ENCODE measurements at regions not wholly inside any gene's neighbourhood (a gene's known extent, or its start where the extent isn't known, plus 50 kb on each side); places are given as distances from the start of the nearest gene placed in this dataset.
"Not testable (repeated sequence)": the region's sequence is repeated elsewhere in the genome, so short reads cannot be mapped to it uniquely, and the experiment has no call there.

DNA sequence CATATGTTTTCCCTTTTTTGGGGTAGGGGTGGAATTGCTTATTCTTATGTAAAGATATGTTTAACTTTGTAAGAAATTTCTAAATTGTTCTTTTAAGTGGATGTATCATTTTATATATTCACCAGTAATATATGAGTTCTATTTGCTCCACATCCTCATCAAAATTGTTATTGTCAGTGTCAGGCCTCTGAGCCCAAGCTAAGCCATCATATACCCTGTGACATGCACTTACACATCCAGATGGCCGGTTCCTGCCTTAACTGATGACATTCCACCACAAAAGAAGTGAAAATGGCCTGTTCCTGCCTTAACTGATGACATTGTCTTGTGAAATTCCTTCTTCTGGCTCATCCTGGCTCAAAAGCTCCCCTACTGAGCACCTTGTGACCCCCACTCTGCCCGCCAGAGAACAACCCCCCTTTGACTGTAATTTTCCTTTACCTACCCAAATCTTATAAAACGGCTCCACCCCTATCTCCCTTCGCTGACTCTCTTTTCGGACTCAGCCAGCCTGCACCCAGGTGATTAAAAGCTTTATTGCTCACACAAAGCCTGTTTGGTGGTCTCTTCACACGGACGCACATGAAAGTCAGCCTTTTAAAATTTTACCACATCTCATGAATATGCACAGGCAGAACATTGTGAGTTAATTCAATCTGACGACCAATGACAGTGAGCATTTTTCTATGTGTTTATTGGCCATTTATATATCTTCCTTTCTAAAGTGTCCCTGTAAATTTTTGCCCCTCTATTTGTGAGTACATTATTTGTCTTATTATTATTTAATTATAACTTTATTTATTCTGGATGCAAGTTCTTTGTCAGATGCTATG is 176.8 kb downstream of the CDC14C start:
- not testable (repeated sequence) for DNase-seq

- DNase-seq, result no peak
Measured at GRCh38 chr7:49102411-49102810, 178.1 kb downstream of the CDC14C start.

DNA sequence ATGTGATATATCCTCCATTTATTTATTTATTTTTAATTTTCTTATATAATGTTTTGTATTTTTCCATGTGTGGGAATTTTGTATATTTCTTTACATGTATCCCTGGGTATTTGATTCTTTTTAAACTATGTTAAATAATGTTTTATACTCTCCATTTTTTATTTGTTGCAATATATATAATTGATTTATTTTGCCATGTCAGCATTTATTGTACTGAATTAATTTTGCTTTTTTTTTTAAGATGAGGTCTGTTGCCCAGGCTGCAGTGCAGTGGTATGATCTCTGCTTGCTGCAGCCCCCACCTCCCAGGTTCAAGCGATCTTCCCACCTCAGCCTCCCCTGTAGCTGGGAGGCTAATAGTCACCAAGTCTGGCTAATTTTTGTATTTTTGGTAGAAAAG is 187.4 kb downstream of the CDC14C start:
- no peak for DNase-seq

DNA sequence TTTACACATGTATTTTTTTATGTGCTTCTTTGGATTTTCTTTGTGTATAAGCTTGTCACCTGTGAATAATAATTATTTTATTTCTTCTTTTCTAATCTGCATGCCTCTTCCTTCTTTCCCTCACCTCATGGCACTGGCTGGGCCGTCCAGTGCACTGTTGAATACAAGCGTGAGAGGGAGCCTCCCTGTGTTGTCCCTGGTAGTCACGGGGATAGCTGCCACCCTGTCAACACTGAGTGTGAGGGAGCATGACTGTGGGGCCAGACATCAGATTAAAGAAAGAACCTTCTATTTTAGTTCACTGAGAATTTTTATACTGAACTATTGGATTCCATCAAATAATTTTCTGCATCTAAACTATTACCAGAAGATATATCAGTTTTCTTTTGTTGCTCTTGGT is 187.9 kb downstream of the CDC14C start:
- DNase-seq, result no peak

- DNase-seq, result no peak
Measured at GRCh38 chr7:49112647-49113046, 188.3 kb downstream of the CDC14C start.

GRCh38 chr7:49119706-49120105 is 195.4 kb downstream of the CDC14C start:
- no peak for DNase-seq

DNA sequence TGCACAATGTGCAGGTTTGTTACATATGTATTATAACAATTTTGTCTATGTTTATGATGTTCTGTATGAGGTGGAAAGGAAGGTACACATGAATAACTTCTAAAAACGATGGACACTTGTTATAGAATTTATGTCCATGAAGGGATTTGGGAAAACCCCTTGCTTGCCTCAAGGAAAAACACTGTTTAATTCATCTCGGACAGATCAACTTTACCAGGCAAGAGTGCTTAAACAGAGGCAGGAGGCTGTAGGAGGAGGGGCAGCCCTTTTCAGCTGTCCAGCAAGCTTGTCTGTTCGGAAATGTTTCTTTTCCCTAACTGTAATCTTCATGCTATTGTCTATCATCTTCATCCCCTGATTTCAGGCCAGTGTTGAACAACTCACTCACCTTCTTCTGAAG is 200.9 kb downstream of the CDC14C start:
- DNase-seq, result no peak

GRCh38 chr7:49127359-49127913 is 203.1 kb downstream of the CDC14C start:
- DNase-seq, result no peak

- no peak for DNase-seq
Measured at GRCh38 chr7:49137978-49138377, 213.6 kb downstream of the CDC14C start.

DNA sequence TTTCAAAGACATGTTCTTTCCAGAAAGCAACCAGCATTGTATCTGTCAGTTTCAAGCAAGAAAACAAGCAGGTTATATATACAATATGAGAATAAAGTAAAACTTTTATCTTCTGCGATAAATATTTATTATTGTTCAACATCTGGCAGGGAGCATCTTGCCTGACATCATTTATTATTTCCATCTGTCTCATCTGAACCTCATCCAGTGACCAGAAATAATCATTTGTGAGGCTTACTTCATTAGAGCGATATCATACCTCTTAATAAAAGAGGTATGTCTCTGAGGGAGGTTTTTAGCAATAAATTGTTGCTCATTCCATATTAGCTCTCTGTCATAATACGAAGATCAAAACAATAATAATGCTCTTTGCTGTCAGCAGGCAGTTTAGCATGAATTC is 226.1 kb downstream of the CDC14C start:
- DNase-seq, result no peak

DNA sequence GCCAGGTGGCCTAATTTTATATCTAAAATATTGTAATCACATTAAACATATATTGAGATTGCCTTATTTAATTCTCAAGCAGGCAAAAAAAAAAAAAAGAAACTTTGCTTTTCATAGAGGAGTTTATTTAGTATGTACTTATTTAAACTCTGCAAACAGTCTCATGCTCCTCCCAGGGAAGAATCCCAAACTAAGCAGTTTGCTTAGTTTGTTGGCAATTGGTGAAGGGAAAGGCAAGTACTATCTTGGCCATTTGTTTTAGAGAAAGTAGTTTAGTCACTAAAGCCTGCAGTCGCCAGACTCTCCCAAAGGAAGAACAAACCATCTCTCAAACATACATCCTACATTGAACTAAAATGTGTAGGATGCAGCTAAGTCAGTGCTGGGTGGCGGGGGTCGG is 226.8 kb downstream of the CDC14C start:
- no peak for DNase-seq

DNA sequence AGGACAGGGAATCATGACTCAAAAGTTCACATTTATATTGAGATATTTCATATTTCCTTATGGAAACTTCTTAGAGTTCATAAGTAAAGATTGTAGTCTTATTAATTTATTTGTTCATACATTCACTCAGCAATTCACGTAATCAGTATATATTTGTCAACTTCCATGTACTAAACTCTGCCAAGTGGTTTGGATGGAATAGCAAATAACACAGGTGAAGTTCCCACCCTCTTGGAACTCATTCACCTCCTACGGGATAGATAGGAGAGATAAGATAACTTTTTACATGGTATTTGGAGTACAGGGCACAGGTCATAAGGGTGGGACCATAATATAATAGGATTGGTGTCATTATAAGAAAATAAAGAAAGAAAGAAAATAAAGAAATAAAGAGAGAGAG is 234.0 kb downstream of the CDC14C start:
- DNase-seq, result no peak

DNA sequence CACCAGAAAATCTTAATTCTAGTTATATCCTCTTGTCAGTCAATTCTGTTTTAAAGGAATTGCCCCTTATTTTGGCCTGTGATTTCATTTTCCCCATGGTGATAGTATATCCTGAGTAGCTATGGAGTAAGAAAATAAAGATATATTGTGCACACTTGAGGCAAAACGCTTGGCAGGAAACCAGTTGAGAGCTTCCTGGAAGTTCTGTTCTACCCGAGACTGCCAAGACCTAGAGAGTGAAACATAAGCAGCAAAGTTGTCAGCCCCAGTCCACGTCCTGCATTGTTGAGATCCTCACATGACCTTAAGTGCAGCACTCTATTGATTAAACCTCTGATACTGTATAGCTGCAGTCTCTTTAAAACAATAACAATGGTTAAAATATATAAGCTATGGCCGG is 235.2 kb downstream of the CDC14C start:
- DNase-seq, result no peak

- no peak for DNase-seq
Measured at GRCh38 chr7:49166441-49166840, 242.1 kb downstream of the CDC14C start.

DNA sequence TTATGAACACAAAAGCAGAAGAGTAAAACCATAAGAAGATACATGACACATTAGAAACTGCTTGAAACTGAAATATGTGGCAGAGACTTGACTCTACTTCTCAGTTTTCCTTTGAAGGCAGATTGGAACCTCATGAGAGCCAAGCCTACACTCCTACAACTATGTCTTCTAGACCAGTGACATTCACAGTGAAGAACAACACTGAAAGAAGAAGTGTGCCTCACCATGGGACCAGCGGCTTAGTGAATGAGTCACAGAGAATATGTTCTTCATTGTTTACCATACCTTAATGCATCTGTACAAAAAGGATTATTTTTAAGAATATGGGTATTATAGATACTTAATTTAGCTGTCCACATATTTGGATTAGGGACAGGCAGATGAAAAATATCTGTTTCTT is 248.3 kb downstream of the CDC14C start:
- DNase-seq, result no peak

DNA sequence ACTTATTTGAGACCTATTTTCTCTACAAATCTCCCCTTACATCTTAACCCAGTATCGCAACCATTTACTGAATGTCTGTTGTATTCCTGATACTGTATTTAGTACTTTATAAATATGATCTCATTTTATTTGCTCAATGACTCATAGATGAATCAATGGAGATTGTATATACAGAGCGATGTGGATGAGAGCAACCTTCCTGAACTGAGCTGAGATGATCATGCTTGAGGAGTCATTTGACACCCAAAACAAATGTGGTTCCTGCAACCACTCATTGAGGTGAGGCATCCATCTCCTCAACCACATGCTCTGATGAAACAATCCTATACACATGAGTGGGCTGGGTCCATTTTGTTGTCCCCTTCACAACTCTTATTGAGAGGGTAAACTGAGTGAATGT is 250.0 kb downstream of the CDC14C start:
- no peak for DNase-seq

DNA sequence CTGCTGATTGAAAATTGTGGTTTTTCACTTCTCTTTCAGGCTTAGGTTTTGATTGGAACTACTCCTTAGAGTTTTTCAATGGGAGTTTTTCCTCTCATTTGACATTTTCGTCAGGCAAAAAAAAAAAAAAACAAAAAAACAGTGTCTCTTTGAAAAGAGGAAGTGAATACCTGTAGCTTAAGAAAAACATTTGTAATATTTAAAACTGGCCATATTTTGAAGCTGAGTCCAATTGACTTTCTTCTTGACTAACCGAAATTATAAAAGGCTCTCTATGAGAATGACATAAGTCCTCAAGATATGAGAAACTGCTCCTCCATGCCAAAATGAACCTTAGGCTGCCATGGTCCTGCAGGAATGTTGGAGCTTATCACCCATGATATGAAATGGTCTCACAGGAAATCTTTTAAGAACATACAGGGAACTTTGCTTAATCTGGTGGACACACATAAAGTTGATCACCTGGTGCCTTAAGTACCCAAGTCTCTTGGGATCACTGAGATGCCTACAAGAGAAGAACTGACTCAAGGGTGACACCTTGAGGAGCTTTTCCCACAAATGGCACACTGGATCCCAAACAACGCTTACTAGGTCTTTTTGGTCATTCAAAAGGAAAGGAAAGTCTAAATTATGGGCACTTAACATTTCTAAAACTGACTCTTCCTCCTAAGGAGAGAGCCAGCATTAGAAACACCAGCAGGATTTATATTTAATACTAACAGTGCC is 263.4 kb downstream of the CDC14C start:
- DNase-seq, result no peak

DNA sequence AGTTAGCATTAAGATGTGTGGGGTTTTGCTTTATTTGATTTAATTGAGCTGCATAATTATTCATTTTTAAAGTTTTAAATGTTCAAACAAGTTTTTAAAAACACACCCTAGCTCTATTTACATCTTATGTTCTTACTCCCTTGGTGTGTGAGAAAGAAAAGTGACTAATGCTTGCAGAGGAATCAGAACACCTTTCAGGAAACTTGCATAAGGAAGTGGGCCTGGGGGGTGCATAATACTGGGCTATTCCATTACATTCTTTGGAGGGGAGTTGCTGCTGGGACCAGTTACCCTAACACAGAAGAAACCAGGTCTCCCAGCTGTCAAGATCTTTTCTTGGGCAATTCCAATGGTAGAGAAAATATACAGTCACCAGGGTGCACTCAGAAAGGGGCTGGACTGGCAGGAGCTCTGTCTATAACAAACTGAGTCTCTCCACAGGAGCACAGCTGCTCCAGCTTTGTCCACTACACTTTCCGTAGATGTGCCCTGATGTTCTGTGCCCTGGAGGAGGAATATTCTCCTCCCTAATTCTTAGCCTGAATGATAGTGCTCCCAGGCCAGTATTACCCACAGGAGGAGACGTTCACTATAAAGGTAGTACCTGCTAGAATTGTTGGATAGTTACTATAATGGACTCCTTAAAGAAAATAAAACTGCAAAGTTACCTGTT is 304.2 kb downstream of the CDC14C start:
- DNase-seq, result no peak

GRCh38 chr7:49229246-49229645 is 304.9 kb downstream of the CDC14C start:
- no peak for DNase-seq

- DNase-seq, result no peak
Measured at GRCh38 chr7:49243521-49243920, 319.2 kb downstream of the CDC14C start.

GRCh38 chr7:49244543-49244942 is 320.2 kb downstream of the CDC14C start:
- DNase-seq, result no peak

DNA sequence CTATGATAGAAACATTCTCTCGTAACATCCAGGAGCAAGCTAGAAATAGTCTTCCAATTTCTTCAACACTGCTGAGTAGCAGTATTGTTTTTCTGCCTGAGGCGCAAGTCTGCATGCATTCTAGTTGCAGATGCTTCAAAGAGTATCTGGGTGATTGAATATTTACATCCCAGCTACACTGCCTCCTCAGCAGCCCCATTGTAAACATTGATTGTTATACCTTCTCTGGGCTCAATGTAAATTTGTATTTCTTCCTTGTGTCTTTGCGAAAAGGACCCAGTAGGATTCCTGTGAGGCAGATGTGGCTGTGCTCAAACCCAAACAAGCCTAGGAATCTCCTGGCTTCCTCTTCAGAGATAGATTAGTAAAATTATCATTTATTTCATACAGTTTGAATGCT is 320.7 kb downstream of the CDC14C start:
- no peak for DNase-seq
